Activated CD8-positive, alpha-beta T cell treated with anti-CD3 and anti-CD28 coated beads, Interleukin-2, amount 10 ng/mL, durations not matched to agents 7 days and 5 days (primary cell): ENCODE measurements at regions not wholly inside any gene's neighbourhood (a gene's known extent, or its start where the extent isn't known, plus 50 kb on each side); places are given as distances from the start of the nearest gene placed in this dataset.

ENCODE experiments used
- ATAC-seq: fragments of 150-1000 bp; cut with Tn5 transposase; one replicate; pipeline ENCODE4 v1.10.0; 2021; ENCODE audit warnings: moderate library complexity
- CTCF ChIA-PET: fragments of 350-600 bp; sonication (Branson Sonifier 250); formaldehyde crosslinking; loops from one replicate; lab custom pipeline; 2021; ENCODE audit warnings: antibody characterized with exemption; lab: Charles Lee
- POLR2A ChIA-PET: fragments of 350-600 bp; sonication (Branson Sonifier 250); formaldehyde crosslinking; loops from one replicate; lab custom pipeline; 2021; ENCODE audit warnings: antibody characterized with exemption; lab: Charles Lee
- DNase-seq: peaks from one replicate; pipeline ENCODE4 v3.0.0-alpha.2; 2020
- H3K27ac Mint-ChIP-seq: one replicate; pipeline ENCODE4 v1.8.0; 2021; ENCODE audit warnings: mild to moderate bottlenecking, mixed read lengths
- H3K27me3 Mint-ChIP-seq: one replicate; pipeline ENCODE4 v1.8.0; 2021; ENCODE audit warnings: low read depth, mixed read lengths
- H3K36me3 Mint-ChIP-seq: one replicate; pipeline ENCODE4 v1.8.0; 2021; ENCODE audit warnings: low read depth, mixed read lengths
- H3K4me1 Mint-ChIP-seq: one replicate; pipeline ENCODE4 v1.8.0; 2021; ENCODE audit warnings: low read depth, mixed read lengths
- H3K4me3 Mint-ChIP-seq: one replicate; pipeline ENCODE4 v1.8.0; 2021; ENCODE audit warnings: mild to moderate bottlenecking, mixed read lengths
- H3K9me3 Mint-ChIP-seq: one replicate; pipeline ENCODE4 v1.8.0; 2022; ENCODE audit warnings: mixed read lengths; ENCODE audit not compliant: insufficient read depth

DNA sequence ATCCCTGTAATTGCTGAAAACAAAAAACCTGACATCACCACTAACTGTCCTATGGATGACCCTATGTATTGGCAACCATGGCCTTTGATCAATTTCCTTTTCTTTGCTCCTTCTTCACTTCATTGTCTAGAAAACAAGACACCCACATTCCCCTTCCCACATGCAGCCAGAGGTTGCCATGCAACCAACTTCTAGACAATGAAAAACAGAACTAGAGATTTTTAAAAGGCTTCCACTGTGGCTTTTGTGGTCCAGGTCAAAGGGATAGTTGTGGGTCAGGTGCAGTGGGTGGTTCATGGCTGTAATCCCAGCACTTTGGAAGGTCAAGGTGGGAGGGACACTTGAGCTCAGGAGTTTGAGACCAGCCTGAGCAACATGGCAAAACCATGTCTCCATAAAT lies 139.3 kb upstream of the DOK6 start:
- H3K9me3 Mint-ChIP-seq: no peaks in the 10 kb centered on the region
- POLR2A ChIA-PET: no interaction called here
- DNase-seq (no peak), ATAC-seq (no peak)
- CTCF ChIA-PET: no interaction called here
- no peaks in the 10 kb centered on the region for H3K36me3 Mint-ChIP-seq
- H3K27me3 Mint-ChIP-seq: no peaks in the 10 kb centered on the region
- H3K27ac Mint-ChIP-seq: no peak overlapping the region
- H3K4me1 Mint-ChIP-seq: no peaks in the 10 kb centered on the region
- no peak overlapping the region for H3K4me3 Mint-ChIP-seq

GRCh38 chr18:69265656-69266055 lies 135.0 kb upstream of the DOK6 start:
- no peak for ATAC-seq
- Mint-ChIP-seq H3K27ac (no peak overlapping the region), H3K27me3 (no peaks in the 10 kb centered on the region), H3K9me3 (peaks cover 11% of the 10 kb centered on the region), H3K4me3 (no peak overlapping the region), H3K4me1 (no peaks in the 10 kb centered on the region), H3K36me3 (no peaks in the 10 kb centered on the region)
- CTCF ChIA-PET: no interaction called here
- POLR2A ChIA-PET: no interaction called here
- DNase-seq: no peak

GRCh38 chr18:69267895-69268294 lies 132.8 kb upstream of the DOK6 start:
- ChIA-PET POLR2A (no interaction called here), CTCF (no interaction called here)
- Mint-ChIP-seq H3K27me3 (no peaks in the 10 kb centered on the region), H3K4me3 (no peak overlapping the region), H3K9me3 (peaks cover 11% of the 10 kb centered on the region), H3K36me3 (no peaks in the 10 kb centered on the region), H3K4me1 (no peaks in the 10 kb centered on the region), H3K27ac (no peak overlapping the region)
- DNase-seq: no peak
- ATAC-seq: no peak

DNA sequence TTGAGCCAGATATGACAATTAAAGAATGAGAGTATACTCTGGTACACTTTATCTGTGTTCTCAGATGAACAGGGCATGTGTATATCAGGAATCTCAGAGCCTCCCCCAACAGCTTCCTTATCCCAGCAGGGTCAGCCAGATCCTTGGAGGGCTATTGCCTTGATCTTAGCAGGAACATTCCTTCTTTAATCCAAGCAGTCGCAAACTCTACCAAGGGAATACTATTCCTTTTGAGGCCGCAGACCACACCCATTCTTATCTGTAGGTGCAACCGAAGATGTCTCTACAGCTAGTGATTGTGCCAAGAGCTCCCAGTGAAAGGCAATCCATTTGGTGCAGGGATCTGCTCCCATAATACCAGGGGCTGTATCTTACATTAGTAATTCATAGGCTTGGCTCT lies 118.3 kb upstream of the DOK6 start:
- CTCF ChIA-PET: no interaction called here
- no peaks in the 10 kb centered on the region for H3K36me3 Mint-ChIP-seq

DNA sequence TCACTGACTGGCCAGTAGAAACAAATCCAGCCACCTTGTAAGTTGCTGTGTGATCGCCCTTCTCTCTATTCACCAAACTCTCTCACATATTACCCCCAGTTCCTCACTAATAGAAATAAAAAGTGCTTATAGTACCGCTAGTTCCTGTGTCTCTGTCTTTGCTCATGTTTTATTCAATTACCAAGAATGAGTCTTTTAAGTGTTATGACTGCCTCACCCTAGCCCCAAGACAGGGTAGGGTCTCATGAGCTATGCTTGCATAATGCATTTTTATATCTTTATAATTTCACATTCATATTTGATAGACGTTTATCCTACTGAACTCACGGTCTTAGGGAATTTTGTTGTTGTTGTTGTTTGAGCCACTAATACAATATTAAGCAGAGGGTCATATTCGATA lies 109.6 kb upstream of the DOK6 start:
- ChIA-PET POLR2A (no interaction called here), CTCF (interaction anchor here (0.7 kb wide), 1 partner anchor 788 kb away, joined by 3 read pairs; no protein-coding TSS in a partner anchor)
- no peak for ATAC-seq
- Mint-ChIP-seq H3K4me1 (no peaks in the 10 kb centered on the region), H3K27me3 (no peaks in the 10 kb centered on the region), H3K9me3 (no peaks in the 10 kb centered on the region), H3K27ac (no peak overlapping the region), H3K4me3 (no peak overlapping the region), H3K36me3 (no peaks in the 10 kb centered on the region)
- no peak for DNase-seq

More for the DNA sequence above, 118.3 kb upstream of the DOK6 start:
- POLR2A ChIA-PET: no interaction called here
- H3K27me3 Mint-ChIP-seq: no peaks in the 10 kb centered on the region
- DNase-seq (no peak), ATAC-seq (no peak)
- H3K27ac Mint-ChIP-seq: no peak overlapping the region
- no peaks in the 10 kb centered on the region for H3K9me3 Mint-ChIP-seq
- no peaks in the 10 kb centered on the region for H3K4me1 Mint-ChIP-seq
- no peak overlapping the region for H3K4me3 Mint-ChIP-seq

- no peaks in the 10 kb centered on the region for H3K27me3 Mint-ChIP-seq
- POLR2A ChIA-PET: no interaction called here
- H3K4me1 Mint-ChIP-seq: no peaks in the 10 kb centered on the region
- no peaks in the 10 kb centered on the region for H3K36me3 Mint-ChIP-seq
- H3K4me3 Mint-ChIP-seq: no peak overlapping the region
- H3K9me3 Mint-ChIP-seq: no peaks in the 10 kb centered on the region
- CTCF ChIA-PET: no interaction called here
- H3K27ac Mint-ChIP-seq: no peak overlapping the region
- ATAC-seq (no peak), DNase-seq (no peak)
These were observed 108.9 kb upstream of the DOK6 start for GRCh38 chr18:69291755-69292154.

DNA sequence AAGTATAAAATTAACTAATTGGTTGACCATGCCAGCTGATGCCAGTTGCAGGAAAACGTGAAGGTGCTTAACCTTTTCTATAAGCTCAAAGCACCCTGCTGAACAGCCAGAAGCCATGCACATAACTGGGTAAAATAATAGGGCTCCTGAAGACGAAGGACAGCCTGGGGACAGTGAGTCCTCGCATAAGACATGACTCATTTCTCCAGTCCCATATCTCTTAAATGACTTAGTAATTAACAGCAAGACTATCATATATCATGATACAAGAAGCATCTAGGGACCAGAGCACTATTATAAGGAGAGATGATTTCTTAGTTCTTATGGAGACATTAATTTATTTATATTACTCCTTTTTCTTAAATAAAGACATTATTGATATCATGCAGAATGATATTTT lies 100.5 kb upstream of the DOK6 start:
- ChIA-PET POLR2A (no interaction called here), CTCF (no interaction called here)
- no peak overlapping the region for H3K4me3 Mint-ChIP-seq
- H3K36me3 Mint-ChIP-seq: no peaks in the 10 kb centered on the region
- H3K27me3 Mint-ChIP-seq: no peaks in the 10 kb centered on the region
- no peaks in the 10 kb centered on the region for H3K9me3 Mint-ChIP-seq
- no peak for ATAC-seq
- H3K27ac Mint-ChIP-seq: no peak overlapping the region
- H3K4me1 Mint-ChIP-seq: no peaks in the 10 kb centered on the region
- DNase-seq: no peak

- no peak for ATAC-seq
- CTCF ChIA-PET: no interaction called here
- Mint-ChIP-seq H3K4me1 (no peaks in the 10 kb centered on the region), H3K27ac (no peak overlapping the region), H3K36me3 (no peaks in the 10 kb centered on the region), H3K27me3 (no peaks in the 10 kb centered on the region), H3K9me3 (no peaks in the 10 kb centered on the region), H3K4me3 (no peak overlapping the region)
- DNase-seq: no peak
- POLR2A ChIA-PET: no interaction called here
These were observed 92.1 kb upstream of the DOK6 start for GRCh38 chr18:69308619-69309018.

DNA sequence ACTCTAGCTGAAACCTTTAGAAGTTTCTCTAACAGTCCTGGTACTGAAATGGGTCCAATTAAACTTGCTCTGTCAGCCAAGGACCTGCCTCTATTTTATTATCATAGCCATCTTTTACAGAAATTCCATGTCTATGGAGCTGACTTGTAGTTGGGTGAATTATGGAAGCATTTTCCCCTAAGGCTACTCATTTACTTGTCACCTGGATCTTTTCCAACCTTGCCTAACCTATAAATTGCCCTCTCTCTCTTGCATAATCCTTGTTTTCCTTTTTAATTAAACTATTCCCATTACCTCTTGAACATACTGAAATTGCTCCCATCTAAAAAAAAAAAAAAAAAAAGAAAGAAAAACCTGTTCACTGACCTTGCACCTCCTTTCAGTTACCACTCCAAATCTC lies 74.6 kb upstream of the DOK6 start:
- ATAC-seq (no peak), DNase-seq (no peak)
- Mint-ChIP-seq H3K9me3 (no peaks in the 10 kb centered on the region), H3K27me3 (no peaks in the 10 kb centered on the region), H3K27ac (no peak overlapping the region), H3K4me1 (no peaks in the 10 kb centered on the region), H3K4me3 (no peak overlapping the region), H3K36me3 (no peaks in the 10 kb centered on the region)
- POLR2A ChIA-PET: no interaction called here
- CTCF ChIA-PET: no interaction called here

GRCh38 chr18:69328086-69328485 lies 72.6 kb upstream of the DOK6 start:
- ChIA-PET POLR2A (no interaction called here), CTCF (no interaction called here)
- no peak overlapping the region for H3K4me3 Mint-ChIP-seq
- H3K27ac Mint-ChIP-seq: no peak overlapping the region
- no peaks in the 10 kb centered on the region for H3K4me1 Mint-ChIP-seq
- no peaks in the 10 kb centered on the region for H3K36me3 Mint-ChIP-seq
- ATAC-seq: no peak
- H3K9me3 Mint-ChIP-seq: no peaks in the 10 kb centered on the region
- DNase-seq: no peak
- no peaks in the 10 kb centered on the region for H3K27me3 Mint-ChIP-seq

- ATAC-seq (no peak), DNase-seq (no peak)
- CTCF ChIA-PET: no interaction called here
- H3K27ac Mint-ChIP-seq: no peak overlapping the region
- H3K27me3 Mint-ChIP-seq: no peaks in the 10 kb centered on the region
- no peaks in the 10 kb centered on the region for H3K9me3 Mint-ChIP-seq
- H3K36me3 Mint-ChIP-seq: no peaks in the 10 kb centered on the region
- no peaks in the 10 kb centered on the region for H3K4me1 Mint-ChIP-seq
- H3K4me3 Mint-ChIP-seq: no peak overlapping the region
- POLR2A ChIA-PET: no interaction called here
These were observed 70.2 kb upstream of the DOK6 start for GRCh38 chr18:69330385-69331005.

DNA sequence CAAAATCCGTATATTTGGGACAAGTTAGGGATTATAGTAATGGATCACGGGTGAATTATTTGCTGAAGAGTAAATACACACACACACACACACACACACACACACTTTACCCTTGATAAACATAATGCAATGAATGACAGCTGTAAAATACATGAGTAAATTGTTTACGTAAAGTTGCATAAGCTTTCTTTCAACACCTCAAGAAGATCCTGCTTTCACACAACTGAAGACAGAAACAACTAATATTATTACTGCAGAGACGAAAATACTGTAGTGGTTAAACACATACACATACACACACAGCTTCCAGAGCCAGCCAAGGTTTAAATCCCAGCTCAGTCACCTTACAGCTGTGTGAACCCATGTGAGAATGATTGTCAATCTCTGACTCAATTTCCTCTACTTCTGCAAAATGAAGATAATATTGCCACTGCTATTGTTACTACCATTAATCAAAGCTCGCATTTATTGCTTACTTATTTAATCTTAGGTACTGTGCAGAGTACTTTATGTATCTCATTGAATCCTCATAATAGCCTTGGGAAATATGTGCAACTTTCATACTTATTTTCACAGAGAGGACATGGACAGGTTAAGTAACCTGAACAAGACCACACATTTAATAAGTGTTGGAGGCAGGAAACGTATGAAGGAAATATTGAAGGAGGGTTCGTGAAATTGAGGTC lies 50.6 kb upstream of the DOK6 start:
- H3K4me1 Mint-ChIP-seq: no peaks in the 10 kb centered on the region
- H3K4me3 Mint-ChIP-seq: no peak overlapping the region
- ChIA-PET POLR2A (no interaction called here), CTCF (no interaction called here)
- H3K36me3 Mint-ChIP-seq: no peaks in the 10 kb centered on the region
- no peak overlapping the region for H3K27ac Mint-ChIP-seq
- ATAC-seq (no peak), DNase-seq (no peak)
- H3K9me3 Mint-ChIP-seq: no peaks in the 10 kb centered on the region
- no peaks in the 10 kb centered on the region for H3K27me3 Mint-ChIP-seq
